HG03460 (cell line): ENCODE measurements at regions not wholly inside any gene's neighbourhood (a gene's known extent, or its start where the extent isn't known, plus 50 kb on each side); places are given as distances from the start of the nearest gene placed in this dataset.

ENCODE experiments used
- ATAC-seq: cut with Tn5 transposase; IDR thresholded peaks from one replicate; pipeline ENCODE4 v1.9.1; 2021; ENCODE audit not compliant: unreplicated experiment

DNA sequence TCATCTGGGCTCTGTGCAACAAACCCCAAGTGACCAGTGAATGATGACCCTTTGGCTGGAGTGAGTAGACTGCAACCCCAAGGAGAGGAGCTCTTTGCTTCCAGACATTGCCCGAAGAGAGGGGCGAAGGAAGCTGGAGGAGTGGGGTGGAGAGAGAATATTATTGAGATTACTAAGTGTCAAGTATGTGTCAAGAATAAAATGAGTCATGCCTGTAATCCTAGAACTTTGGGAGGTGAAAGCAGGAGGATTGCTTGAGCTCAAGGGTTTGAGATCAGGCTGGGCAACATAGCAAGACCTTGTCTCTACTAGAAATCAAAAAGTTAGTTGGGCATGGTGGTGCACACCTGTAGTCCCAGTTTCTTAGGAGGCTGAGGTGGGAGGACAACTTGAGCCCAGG is 142.0 kb upstream of the CCL2 start:
- ATAC-seq, result no peak

DNA sequence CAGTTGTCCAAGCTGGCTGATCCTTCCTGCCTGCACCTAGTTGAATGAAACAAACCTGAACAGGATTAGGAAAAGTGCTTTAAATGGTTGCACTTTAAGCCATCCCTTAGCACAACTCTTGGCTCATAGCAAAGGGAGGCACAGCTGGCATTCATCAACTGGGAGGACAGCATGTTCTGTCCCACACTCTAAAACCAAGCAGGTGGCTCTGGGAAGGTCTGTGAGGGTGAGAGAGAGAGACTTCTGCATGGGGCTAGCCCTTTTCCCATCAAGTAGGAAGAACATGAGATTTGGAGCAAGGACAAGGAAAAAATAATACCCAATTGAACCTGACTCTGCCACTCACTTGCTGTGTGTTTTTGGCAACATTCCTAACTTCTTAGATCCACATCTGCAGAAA is 140.9 kb upstream of the CCL2 start:
- ATAC-seq, result no peak

DNA sequence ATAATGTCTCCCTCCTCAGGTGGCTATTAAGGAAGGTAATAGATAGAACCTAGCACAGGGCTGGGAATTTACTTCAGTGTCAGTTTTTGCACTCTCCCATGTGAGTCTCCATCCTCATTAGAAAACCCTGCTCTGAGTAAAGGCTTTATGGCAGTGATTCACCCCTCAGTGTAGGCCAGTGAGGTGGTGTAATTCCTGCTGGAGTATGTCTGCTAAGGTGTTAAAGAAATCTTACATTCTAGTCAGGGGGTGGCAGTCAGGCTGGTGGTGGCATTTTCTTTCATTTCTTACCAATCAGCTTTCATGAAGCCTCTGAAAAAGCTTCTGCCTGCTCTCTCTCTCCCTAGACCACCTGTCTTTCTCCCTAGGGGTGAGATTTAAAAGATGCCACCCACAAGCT is 138.8 kb upstream of the CCL2 start:
- no peak for ATAC-seq

DNA sequence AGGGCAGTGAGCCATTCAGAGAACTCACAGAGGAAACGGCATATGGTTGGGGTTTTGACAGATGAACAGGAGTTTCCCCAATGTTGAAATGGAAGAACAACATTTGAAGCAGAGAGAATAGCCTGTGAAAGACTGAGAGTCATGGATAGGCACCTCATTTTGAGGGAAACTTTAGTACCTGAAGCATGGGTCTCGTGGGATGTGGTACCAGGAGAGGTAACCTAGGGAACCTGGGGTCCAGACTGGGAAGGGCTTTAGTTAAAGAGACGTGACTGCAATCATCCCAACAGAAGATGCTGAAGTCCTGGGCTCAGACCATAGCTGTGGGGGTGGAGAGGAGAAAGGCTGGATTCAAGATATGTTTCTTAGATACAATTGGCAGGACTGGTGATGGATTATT is 137.8 kb upstream of the CCL2 start:
- no peak for ATAC-seq

DNA sequence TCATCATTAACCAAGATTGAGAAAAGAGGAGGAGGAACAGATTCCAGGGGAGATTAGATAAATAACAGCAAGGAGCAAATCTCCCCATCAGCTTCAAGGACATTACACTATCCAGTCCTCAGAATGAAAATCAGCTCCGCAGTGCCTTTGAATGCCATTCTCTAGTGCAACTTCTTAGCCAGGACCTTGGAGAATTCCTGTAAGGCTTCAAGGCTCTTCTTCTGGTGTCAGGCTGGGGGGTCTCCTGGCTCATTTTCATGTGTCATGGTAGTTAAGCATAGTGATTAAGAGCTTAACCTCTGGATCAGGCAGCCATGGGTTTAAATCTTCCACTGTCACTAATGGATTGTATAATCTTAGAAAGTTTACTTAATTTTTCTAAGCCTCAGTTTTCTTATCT is 137.3 kb upstream of the CCL2 start:
- ATAC-seq, result no peak

DNA sequence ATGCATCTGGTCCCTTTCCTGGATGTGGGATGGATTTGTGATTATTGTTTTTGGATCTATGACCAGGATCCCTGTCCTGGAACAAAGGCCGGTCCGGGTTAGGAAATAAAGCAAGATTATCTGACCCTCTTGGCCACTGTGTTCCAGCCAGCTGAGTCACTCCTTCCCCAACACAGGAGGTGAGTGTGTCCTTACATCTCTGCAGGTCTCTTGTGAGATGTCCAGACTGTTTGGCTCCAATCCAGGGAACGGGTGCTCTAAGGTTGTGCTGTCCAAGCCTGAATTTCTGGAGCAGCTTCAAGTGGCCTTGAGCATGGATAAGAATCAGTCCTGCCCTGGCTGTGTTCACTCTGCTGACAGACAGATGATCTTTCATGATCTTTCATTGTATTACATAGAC is 136.5 kb upstream of the CCL2 start:
- ATAC-seq, result no peak

DNA sequence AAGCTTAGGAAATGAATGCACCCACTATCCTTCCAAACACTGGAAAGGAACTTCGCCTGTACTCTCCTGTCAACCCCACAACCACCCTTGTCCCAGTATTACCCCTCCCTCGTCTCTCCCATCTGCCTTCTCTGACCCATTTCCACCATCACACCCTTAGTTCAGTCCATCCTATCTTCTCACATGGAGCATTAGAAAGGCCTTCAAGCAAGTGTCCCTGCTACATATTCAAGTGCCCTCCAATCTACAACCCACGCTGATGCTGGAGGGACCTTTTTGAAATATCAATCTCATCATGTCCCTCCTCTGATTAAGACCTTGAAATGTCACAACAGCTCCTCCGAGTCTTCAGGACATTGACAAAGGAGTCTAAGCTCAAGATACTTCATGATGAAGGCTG is 133.8 kb upstream of the CCL2 start:
- no peak for ATAC-seq

DNA sequence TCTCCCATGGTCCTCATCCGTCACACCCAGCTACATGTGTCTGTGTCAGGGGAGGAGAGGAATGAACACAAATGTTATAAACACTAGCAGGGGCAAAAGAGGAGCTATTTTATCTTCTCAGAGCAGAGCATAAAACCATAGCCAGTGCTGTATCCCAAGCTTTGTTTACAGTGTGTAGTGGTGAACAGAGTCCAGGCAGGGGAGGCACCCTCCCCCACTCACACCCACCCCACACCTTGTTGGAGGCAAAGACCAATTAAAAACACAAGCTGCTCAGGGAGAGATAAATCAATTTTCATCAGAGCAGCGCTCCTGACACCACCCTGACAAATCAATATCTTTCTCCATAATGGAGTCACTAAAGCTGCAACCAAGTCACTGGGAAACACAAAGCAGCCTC is 132.6 kb upstream of the CCL2 start:
- ATAC-seq, result no peak

DNA sequence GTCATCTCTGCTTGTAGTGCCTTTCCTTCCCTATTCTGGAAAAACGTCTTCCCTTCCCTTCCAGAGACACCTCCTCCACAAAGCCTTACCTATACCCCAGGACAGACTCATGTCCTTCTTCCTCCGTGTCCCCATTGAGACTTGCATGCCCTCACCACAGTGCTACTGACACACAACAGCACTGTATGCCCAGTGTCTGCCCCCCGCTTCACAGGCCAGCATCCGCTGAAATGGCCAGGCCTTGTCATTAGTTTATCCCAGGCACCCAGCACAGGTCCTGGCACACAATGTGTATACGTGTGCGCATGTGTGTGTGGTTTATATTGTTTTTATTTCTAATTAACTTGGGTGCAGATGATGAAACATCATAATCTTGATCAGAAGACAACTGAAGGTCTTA is 130.1 kb upstream of the CCL2 start:
- ATAC-seq, result no peak

DNA sequence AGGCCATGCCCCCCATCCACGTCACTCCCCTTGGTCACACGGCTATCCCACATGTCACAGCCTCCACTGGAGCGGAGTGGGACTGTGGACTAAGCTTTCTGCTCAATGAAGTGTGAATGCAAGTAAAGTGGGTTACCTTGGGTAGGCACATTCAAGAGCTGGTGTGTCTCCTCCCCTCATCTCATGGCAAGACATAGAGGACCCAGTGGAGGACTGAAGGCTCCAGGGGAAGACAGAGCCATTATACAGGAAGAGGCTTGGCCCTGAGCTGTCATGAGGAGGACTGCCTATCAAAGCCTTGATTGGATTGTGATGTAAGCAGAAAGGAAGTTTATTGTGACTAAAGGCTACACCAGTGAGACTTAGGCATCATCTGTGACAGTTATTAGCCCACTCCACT is 129.2 kb upstream of the CCL2 start:
- no peak for ATAC-seq

DNA sequence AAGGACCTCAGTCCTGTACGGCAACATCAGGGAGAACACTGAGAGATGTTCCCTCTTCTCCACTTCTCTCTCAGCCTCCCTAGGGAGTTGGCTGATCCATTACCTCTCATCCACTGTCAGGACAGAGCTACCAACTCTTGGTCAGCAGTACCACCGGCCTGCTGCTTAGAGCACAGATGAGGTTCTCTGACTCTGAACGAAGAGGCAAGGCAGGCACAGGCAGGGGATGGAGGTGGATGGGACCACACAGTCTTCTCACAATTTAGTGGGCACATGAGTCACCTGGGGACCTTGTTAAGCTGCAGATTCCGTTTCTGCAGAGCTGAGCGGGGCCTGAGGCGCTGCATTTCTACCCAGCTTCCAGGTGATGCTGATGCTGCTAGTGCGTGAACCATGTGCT is 128.6 kb upstream of the CCL2 start:
- no peak for ATAC-seq

DNA sequence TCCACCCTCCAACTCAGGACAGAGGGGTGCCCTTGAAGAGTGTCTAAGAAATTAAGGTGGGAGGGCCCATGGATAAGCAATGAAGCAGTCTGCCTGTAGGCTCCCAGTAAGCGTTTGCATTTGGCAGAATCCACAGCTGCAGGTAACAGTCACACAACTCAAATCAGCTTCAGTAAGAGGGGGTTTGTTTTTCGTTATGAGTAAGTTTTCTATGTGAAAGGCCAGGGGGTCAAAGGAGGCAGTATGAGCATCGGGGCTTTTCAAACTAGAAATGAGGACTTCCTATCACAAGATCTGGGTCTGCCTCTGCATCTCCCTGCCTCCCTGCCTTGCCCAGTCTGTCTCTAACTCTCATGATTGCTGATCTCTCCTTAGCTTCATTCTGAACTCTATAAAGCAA is 128.1 kb upstream of the CCL2 start:
- ATAC-seq, result no peak

DNA sequence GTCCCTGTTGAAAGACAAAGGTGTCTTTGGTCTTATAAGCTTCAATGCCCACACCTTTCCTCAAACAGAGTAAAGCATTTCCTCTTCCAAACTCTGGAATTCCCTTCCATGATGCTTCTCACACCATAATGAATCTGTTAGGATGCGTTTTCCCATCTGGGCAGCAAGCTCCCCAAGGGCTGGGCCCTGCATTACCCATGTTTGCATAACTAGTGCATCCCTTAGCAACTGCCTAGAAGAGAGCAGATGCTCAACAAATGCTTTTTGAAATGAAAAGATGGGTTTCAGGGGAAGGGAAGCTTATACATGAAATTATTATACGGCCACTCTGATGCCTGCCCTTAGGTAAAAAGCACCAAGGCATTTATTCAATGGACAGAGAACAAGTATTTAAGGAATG is 124.5 kb upstream of the CCL2 start:
- ATAC-seq, result no peak

DNA sequence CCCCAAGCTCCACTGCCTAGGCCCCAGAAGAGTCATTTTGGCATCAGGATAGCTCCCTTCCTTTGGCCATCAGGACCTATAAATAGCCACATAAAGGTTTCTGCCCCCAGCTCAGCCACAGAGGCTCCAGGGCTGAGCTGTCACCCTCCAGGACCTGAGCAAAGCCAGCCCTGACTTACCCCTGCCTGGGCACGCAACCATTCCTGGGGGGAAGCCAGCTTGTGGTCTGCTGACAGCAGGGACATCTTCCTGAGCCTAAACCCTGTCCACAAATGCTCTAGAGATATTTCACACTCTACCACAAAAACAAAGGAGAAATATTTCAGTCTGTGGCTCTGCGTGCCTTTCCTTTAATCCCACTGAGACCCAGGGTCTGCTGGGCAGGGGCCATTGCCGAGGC is 123.7 kb upstream of the CCL2 start:
- no peak for ATAC-seq

DNA sequence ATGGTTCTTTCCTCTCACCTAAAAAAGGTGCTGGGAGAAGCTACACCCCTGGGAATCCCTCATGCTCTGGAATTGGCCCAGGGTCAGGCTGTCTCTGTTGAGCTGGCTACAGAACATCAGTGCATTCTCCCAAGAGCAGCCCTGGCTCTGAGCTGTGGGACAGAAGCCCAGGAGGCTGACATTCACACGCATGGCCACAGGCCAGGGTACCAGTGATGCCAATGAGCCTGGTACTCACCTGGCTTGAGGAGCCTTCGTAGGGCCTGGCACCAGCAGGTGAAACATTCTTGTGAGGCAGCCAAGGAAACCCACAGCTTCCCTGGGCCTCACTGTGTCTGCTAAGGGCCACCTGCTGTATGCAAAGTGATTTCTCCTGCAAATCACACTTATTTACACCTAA is 121.7 kb upstream of the CCL2 start:
- no peak for ATAC-seq

DNA sequence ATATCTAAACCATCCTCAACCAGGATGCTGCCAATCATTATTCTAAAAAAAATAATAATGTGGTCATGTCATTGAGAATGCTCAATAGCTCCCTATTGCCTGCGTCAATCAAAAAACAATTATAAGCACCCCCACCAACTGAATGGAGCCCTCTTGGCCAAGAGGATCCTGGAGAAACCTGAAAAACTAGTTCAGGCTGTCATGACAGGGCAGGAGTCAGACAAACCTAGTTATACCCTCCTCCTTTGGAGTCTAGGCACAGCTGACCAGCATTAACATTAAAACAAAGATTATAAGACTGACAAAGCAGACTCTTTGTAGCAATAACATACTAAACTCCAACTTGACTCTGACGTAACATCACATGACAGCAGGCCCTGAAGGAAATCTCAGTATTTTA is 119.2 kb upstream of the CCL2 start:
- ATAC-seq, result no peak

DNA sequence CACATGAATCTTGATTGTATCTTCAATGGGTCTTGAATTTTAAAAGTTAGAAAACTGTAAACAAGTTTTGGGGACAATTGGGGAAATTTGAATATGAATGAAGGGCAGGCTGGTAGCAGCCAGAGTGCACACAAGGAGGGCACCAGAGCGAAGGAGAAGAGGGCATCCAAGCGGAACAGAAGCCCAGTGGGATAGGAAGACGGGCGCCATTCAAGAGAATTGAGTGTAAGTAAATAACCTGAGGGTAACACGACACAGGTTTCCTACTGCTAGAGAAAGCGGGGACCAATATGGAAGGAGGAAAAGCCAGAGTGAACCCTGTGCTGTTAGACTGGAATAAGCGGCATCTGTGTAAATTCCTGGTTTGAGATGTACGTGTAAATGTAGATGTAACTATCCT is 115.1 kb upstream of the CCL2 start:
- ATAC-seq, result no peak

DNA sequence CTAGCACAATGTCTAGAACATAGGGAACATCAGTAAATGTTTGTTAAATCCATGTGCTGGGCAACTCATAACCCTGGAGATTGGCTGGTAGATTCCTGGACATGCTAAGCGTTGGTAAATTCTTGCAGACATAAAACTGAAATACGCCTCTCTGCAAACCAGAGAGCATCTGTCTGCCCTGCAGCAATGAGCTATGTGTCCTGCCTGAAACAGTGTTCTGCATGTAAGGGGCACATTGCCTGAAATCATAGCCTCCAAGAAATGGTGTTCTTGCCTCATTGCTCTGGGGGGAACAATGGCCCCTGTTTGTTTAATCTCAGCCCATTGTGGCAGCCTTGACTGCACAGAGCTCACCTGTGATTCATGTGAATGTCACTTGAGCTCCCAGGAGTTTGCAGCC is 113.5 kb upstream of the CCL2 start:
- no peak for ATAC-seq

DNA sequence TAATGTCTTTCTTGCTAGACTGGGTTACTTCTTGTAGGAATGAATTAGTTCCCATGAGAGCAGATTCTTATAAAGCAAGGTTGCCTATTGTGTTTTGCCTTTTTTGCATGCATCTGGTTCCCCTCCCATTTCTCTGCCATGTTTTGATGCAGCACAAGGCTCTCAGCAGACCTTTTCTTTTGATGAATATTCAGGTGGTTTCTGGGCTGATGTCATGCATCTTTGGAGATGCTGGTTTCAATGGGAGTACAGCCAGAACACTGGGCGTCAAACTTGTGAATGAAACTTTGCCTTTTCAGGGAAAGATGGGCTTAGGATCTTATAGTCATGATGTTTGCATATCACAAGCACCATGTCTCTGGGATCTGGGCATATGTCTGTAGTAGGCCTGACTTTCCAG is 111.7 kb upstream of the CCL2 start:
- no peak for ATAC-seq

DNA sequence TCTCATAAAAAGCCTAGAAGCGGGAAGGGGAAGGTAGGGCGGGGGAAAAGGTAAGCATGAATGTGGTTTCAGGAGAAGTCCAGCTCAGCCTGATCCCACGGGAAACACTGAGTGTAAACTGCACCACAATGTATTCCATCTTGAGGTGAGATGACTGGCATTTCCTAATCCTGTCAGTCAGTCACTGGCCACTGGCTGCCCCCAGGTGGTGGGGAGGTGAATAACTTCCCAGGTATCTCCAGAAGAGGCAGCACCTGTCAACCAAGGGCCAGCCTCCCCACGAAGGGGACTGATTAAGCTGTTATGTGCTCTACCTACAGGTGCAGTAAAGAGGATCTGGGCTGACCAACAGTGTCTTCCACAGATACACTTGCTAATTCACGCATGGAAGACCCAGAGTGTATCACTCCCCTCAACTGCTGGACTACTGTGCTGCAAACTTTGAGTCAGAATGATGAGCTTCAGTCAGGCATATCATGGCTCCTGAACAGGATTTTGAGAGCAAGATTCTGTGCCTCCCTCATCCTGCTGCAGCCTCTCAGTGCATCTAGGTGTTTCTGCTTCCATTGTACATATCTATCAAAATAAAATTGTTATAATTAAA is 108.5 kb upstream of the CCL2 start:
- ATAC-seq, result no peak

DNA sequence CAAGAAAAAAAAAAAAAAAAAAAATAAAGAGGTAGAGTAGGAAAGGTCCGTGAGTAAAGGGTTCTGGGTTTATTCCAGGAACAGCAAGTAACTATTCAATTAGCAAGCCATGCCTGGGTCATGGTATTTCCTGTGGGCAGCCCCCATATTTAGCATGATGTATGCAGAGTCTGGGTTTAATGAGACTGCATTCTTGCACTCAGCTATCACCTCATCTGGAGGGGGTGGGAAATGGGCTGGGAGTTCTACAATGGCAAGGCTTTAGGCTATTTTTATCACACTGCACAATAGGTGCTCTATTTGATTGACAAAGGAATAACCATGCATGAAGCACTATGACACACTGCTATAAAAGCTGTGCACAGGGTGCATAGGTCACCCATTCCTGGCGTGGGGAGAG is 104.0 kb upstream of the CCL2 start:
- ATAC-seq, result no peak

DNA sequence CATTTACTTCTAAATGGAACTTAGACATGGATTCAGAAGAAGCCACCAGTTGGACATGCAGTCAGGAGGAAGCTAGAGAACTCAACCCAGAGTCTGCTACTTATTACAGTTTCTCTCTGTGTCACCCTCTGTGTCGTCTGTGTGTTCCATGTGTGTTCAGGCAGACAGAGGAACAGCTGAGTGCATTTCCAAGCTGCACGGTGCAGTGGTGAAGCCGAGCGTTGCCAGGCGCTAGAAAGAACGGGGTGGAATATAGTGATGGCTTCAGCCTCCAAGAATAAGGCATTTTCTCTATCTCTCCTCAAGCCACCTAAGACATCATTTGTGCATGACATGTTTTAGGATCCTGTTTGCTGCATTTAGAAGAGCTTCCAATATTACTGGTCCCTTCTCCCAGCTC is 101.1 kb upstream of the CCL2 start:
- ATAC-seq, result no peak

DNA sequence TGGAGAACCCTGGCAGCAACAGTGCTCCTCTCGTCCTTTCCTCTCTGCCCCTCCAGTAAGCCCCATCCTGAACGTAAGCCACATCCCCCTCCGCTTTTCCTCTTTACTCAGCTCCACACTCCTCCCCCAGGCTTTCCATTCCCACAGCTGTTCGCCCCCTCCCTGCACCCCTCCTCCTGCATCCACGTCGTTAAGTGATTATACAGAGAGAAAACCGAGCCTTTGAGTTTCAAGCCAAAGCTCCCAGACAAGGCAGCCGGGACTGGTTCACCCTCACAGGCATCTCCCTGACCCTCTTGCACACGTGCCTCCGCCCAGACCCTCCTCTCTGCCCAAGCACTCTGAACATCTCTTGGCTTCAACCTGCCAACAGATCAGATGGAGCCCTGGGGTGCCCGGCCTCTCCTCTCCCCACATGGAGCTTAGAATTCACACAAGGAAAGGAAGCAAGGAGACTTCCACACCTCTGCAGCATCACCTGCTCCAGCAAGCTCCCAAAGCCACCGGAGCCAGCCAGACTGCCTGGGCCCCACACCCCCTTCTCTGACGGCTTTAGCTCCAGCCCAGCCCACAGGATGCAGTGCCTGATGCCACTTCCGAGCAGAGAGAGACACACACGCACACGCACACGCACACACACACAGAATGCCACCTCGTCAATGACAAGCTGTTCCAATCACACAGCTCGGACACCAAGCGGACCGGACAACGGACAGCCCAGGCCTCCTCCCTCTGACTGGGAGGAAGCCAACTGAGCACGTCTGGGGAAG is 99.9 kb upstream of the CCL2 start:
- ATAC-seq, result no peak
